ENCODE measurements at regions not wholly inside any gene's neighbourhood (a gene's known extent, or its start where the extent isn't known, plus 50 kb on each side); places are given as distances from the start of the nearest gene placed in this dataset.
"Not testable (repeated sequence)": the region's sequence is repeated elsewhere in the genome, so short reads cannot be mapped to it uniquely, and the experiment has no call there.

DNA sequence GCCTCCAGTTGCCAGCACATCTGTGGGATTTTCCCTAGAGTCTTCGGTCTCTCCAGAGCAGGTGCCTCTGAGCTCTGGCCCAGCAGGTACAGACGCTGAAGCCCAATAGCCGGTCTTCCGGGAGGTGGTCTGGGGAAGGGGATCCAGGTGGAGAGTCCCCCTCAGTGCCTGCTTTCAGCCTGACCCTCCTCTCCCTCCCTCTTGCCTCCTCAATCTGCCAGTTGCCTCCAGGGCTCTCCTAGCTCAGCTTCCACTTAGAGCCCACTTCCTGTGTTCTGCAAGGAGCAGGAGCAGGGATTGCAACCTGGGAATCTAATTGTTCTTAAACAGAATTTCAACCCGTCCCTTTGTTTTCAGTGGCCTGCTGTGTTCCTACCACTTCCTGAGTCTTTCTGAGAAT is 81.8 kb upstream of the PZP start:
- TF ChIP-seq, protein P1, sequence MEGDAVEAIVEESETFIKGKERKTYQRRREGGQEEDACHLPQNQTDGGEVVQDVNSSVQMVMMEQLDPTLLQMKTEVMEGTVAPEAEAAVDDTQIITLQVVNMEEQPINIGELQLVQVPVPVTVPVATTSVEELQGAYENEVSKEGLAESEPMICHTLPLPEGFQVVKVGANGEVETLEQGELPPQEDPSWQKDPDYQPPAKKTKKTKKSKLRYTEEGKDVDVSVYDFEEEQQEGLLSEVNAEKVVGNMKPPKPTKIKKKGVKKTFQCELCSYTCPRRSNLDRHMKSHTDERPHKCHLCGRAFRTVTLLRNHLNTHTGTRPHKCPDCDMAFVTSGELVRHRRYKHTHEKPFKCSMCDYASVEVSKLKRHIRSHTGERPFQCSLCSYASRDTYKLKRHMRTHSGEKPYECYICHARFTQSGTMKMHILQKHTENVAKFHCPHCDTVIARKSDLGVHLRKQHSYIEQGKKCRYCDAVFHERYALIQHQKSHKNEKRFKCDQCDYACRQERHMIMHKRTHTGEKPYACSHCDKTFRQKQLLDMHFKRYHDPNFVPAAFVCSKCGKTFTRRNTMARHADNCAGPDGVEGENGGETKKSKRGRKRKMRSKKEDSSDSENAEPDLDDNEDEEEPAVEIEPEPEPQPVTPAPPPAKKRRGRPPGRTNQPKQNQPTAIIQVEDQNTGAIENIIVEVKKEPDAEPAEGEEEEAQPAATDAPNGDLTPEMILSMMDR (CRISPR knock-in tag; IDR thresholded peaks at IDR 0.05) = not testable (repeated sequence)
- TF ChIP-seq MTA3 (CRISPR knock-in tag; IDR thresholded peaks at IDR 0.05); CHD2 (IDR thresholded peaks at IDR 0.05; ENCODE audit: low read depth, low read length); SALL2 (CRISPR knock-in tag; IDR thresholded peaks at IDR 0.05); ZNF749 (CRISPR knock-in tag; IDR thresholded peaks at IDR 0.05; ENCODE audit: borderline replicate concordance); NFIC (IDR thresholded peaks at IDR 0.05; ENCODE audit: low read length); ZNF34 (CRISPR knock-in tag; IDR thresholded peaks at IDR 0.05; ENCODE audit: borderline replicate concordance); AGO1 (IDR thresholded peaks at IDR 0.05; ENCODE audit: low read depth, low read length, poor library complexity, severe bottlenecking); SRF (IDR thresholded peaks at IDR 0.05; ENCODE audit: low read depth, low read length): not testable (repeated sequence)
- TF ChIP-seq, protein P2, sequence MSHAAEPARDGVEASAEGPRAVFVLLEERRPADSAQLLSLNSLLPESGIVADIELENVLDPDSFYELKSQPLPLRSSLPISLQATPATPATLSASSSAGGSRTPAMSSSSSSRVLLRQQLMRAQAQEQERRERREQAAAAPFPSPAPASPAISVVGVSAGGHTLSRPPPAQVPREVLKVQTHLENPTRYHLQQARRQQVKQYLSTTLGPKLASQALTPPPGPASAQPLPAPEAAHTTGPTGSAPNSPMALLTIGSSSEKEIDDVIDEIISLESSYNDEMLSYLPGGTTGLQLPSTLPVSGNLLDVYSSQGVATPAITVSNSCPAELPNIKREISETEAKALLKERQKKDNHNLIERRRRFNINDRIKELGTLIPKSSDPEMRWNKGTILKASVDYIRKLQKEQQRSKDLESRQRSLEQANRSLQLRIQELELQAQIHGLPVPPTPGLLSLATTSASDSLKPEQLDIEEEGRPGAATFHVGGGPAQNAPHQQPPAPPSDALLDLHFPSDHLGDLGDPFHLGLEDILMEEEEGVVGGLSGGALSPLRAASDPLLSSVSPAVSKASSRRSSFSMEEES (CRISPR knock-in tag; IDR thresholded peaks at IDR 0.05) = not testable (repeated sequence)
- TF ChIP-seq, protein P3, sequence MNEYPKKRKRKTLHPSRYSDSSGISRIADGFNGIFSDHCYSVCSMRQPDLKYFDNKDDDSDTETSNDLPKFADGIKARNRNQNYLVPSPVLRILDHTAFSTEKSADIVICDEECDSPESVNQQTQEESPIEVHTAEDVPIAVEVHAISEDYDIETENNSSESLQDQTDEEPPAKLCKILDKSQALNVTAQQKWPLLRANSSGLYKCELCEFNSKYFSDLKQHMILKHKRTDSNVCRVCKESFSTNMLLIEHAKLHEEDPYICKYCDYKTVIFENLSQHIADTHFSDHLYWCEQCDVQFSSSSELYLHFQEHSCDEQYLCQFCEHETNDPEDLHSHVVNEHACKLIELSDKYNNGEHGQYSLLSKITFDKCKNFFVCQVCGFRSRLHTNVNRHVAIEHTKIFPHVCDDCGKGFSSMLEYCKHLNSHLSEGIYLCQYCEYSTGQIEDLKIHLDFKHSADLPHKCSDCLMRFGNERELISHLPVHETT (CRISPR knock-in tag; conservative IDR thresholded peaks at IDR 0.05) = not testable (repeated sequence)
